Endothelial cell of umbilical vein (primary cell): ENCODE measurements at regions not wholly inside any gene's neighbourhood (a gene's known extent, or its start where the extent isn't known, plus 50 kb on each side); places are given as distances from the start of the nearest gene placed in this dataset.

Experiments
- BruUV-seq: library from RNA; stranded (reverse); fragments of 400-500 nt; replicated peaks from 2 replicates; lab custom pipeline; 2021; lab: Mats Ljungman, UMichigan
- CTCF ChIA-PET: fragments of 300-600, 350-600 bp; sonication (Branson Sonifier 250); formaldehyde crosslinking; loops from one replicate; lab custom pipeline; 2021; ENCODE audit warnings: antibody characterized with exemption, inconsistent platforms; lab: Charles Lee
- POLR2A ChIA-PET: fragments of 300-600, 350-600 bp; sonication (Branson Sonifier 250); formaldehyde crosslinking; loops from one replicate; lab custom pipeline; 2021; ENCODE audit warnings: antibody characterized with exemption, inconsistent platforms; lab: Charles Lee
- DNase-seq: peaks from one replicate; pipeline ENCODE4 v3.0.0-alpha.2; 2011; ENCODE audit warnings: low read depth, low spot score
- FAIRE-seq: peaks from 2 replicates; lab custom pipeline; 2011; peaks lifted over from hg19 to GRCh38; lab: Jason Lieb, UNC
- H2AFZ ChIP-seq: 2 replicates; pipeline ENCODE4 v1.6.0; 2012; ENCODE audit warnings: low read depth, low read length, control low read depth, inconsistent platforms
- H3K27ac ChIP-seq: 2 replicates; pipeline ENCODE4 v1.5.1; 2011; ENCODE audit warnings: low read depth, mild to moderate bottlenecking, control low read depth, low read length, moderate library complexity; ENCODE audit not compliant: insufficient read depth
- H3K27me3 ChIP-seq, 2 experiments: 2 replicates each; pipeline versions ENCODE4 v1.6.0 to v1.6.1; 2011; ENCODE audit warnings: low read length in 2 of 2, mixed read lengths in 1 of 2; ENCODE audit not compliant: control insufficient read depth in 2 of 2, insufficient read depth in 2 of 2
- H3K36me3 ChIP-seq, 2 experiments: 2 replicates in 1 of 2; 3 replicates in 1 of 2; pipeline ENCODE4 v1.5.1; 2011; ENCODE audit warnings: low read length in 2 of 2, mild to moderate bottlenecking in 1 of 2, moderate library complexity in 1 of 2; ENCODE audit not compliant: control insufficient read depth in 2 of 2, insufficient read depth in 2 of 2; ENCODE audit errors: extremely low read depth in 1 of 2
- H3K4me1 ChIP-seq: 3 replicates; pipeline ENCODE4 v1.5.1; 2011; ENCODE audit warnings: mild to moderate bottlenecking, low read length; ENCODE audit not compliant: control insufficient read depth, insufficient read depth; ENCODE audit errors: extremely low read depth
- H3K4me2 ChIP-seq: 2 replicates; pipeline ENCODE4 v1.6.1; 2011; ENCODE audit warnings: low read length, control low read depth, mixed read lengths; ENCODE audit not compliant: insufficient read depth
- H3K4me3 ChIP-seq, 3 experiments: fragments of 200-600 bp in 1 of 3; sonication (generic), shearing (Covaris generic) in 1 of 3; replicated peaks in 1 of 3; 2 replicates each; pipeline ENCODE4 v1.5.1; 2011 to 2016; ENCODE audit warnings: control low read depth in 3 of 3, low read length in 3 of 3, mild to moderate bottlenecking in 2 of 3, inconsistent platforms in 1 of 3, low read depth in 1 of 3, moderate library complexity in 1 of 3; ENCODE audit not compliant: insufficient read depth in 1 of 3
- H3K79me2 ChIP-seq: 2 replicates; pipeline ENCODE4 v1.6.0; 2012; ENCODE audit warnings: low read length, inconsistent platforms; ENCODE audit not compliant: control insufficient read depth, insufficient read depth
- H3K9ac ChIP-seq: replicated peaks from 2 replicates; pipeline ENCODE3; 2011; ENCODE audit warnings: low read length, control low read depth; ENCODE audit not compliant: insufficient read depth; ENCODE audit errors: extremely low read depth
- H3K9me1 ChIP-seq: replicated peaks from 3 replicates; pipeline ENCODE4 v1.6.0; 2011; ENCODE audit warnings: mild to moderate bottlenecking, low read length; ENCODE audit not compliant: control insufficient read depth, insufficient read depth; ENCODE audit errors: extremely low read depth
- H3K9me3 ChIP-seq: replicated peaks from 2 replicates; pipeline ENCODE4 v1.5.1; 2012; ENCODE audit warnings: low read length, inconsistent platforms; ENCODE audit not compliant: control insufficient read depth, insufficient read depth
- H4K20me1 ChIP-seq: replicated peaks from 2 replicates; pipeline ENCODE3; 2011; ENCODE audit warnings: mild to moderate bottlenecking, low read length; ENCODE audit not compliant: control insufficient read depth, insufficient read depth; ENCODE audit errors: extremely low read depth
- EZH2 ChIP-seq: IDR thresholded peaks from 2 replicates; pipeline ENCODE4 v1.6.1; 2012; ENCODE audit warnings: borderline replicate concordance, low read depth, mild to moderate bottlenecking, moderate library complexity, low read length, inconsistent platforms; ENCODE audit not compliant: severe bottlenecking
- GATA2 ChIP-seq: IDR thresholded peaks from 2 replicates; pipeline ENCODE4 v1.7.0; 2011; ENCODE audit warnings: low read depth, mild to moderate bottlenecking, moderate library complexity, mixed read lengths, low read length; ENCODE audit not compliant: insufficient read length, insufficient read depth
- dilution Hi-C: fragments of 300-500 bp; cut with MboI; formaldehyde crosslinking; loops from one replicate; pipeline ENCODE4 v1.15.0; 2019; ENCODE audit warnings: low sequenced_read_pairs; ENCODE audit not compliant: extremely low pct_ligation_motif_present
- intact Hi-C: fragments of 100-400 bp; cut with micrococcal nuclease; formaldehyde crosslinking; loops from one replicate; pipeline ENCODE4 v1.10.0; 2022
- TF ChIP-seq, protein P1 (sequence below), 2 donors: IDR thresholded peaks; 1 replicate in 1 of 2; 2 replicates in 1 of 2; pipeline ENCODE4 v1.5.1; 2011; ENCODE audit warnings: low read length in 2 of 2, mild to moderate bottlenecking in 2 of 2, moderate library complexity in 2 of 2, control low read depth in 1 of 2, inconsistent platforms in 1 of 2, low read depth in 1 of 2; ENCODE audit not compliant: insufficient read depth in 1 of 2; ENCODE audit errors: extremely low read depth in 1 of 2
- TF ChIP-seq, protein P2 (sequence below): IDR thresholded peaks from 2 replicates; pipeline ENCODE4 v1.6.1; 2011; ENCODE audit not compliant: insufficient read depth, insufficient read length

DNA sequence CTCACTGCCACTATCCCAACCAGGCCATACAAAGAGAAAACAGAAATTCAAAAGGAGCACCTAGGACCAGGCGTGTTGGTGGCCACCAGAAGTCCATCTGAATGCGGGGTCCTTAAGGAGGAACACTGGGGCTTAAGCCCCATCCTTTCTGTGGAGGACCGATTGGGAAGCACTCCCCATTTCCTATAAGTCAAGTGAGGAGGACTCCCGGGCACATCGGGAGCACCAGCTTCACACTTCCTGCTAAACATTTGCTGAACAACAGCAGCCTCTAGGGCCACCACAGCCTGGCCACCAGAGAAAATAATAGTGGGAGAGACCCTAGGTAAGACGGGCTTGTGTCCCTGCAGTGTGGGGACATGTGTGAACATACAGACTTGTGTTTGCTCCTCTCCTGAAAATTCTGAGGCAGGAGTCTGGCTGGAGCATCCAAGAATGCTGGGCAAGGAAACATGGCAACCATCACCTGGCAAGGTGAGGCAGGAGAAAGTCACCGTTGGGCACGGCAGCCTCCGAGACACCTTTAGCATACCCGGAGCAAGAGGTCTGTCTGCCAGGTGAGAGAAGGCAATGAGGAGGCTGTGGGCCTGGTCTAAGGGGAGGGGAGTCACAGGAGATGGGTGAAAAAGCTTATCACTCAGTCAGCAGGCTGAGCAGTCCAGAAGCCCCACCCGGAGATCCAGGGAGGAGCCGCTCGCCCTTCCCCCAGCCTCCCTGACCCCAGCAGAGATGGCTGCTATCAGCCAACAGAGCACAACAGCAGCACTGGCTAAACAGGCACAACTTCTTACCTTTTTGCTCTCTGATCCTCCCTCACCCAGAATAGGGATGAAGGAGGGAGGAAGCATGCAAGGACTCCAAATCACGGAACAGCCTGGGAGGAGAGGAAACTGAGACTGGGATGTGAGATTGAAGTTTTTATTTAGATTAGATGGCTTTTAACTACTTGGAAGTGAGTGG is 282.3 kb downstream of the EIPR1 start:
- no peaks in the 10 kb centered on the region for H3K36me3 ChIP-seq
- no peaks in the 10 kb centered on the region for H3K27me3 ChIP-seq
- no peak overlapping the region for H3K27ac ChIP-seq
- H3K4me3 ChIP-seq: no peak overlapping the region
- H4K20me1 ChIP-seq: no peaks in the 10 kb centered on the region
- H3K9me1 ChIP-seq: no peaks in the 10 kb centered on the region
- H3K4me1 ChIP-seq: no peaks in the 10 kb centered on the region
- intact Hi-C loops: no loop called here
- no peak for FAIRE-seq
- dilution Hi-C loops: no loop called here
- no peak overlapping the region for H3K9ac ChIP-seq
- DNase-seq: no peak
- ChIA-PET POLR2A (no interaction called here), CTCF (no interaction called here)
- BruUV-seq: no TSS peak
- H3K79me2 ChIP-seq: no peaks in the 10 kb centered on the region
- TF ChIP-seq GATA2: no peak
- no peak for TF ChIP-seq EZH2
- TF ChIP-seq, protein P1, sequence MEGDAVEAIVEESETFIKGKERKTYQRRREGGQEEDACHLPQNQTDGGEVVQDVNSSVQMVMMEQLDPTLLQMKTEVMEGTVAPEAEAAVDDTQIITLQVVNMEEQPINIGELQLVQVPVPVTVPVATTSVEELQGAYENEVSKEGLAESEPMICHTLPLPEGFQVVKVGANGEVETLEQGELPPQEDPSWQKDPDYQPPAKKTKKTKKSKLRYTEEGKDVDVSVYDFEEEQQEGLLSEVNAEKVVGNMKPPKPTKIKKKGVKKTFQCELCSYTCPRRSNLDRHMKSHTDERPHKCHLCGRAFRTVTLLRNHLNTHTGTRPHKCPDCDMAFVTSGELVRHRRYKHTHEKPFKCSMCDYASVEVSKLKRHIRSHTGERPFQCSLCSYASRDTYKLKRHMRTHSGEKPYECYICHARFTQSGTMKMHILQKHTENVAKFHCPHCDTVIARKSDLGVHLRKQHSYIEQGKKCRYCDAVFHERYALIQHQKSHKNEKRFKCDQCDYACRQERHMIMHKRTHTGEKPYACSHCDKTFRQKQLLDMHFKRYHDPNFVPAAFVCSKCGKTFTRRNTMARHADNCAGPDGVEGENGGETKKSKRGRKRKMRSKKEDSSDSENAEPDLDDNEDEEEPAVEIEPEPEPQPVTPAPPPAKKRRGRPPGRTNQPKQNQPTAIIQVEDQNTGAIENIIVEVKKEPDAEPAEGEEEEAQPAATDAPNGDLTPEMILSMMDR (IDR thresholded peaks at IDR 0.05; ENCODE audit: extremely low read depth in 1 of 2, insufficient read depth in 1 of 2, low read depth in 1 of 2, low read length in 2 of 2): no peak
- TF ChIP-seq, protein P2, sequence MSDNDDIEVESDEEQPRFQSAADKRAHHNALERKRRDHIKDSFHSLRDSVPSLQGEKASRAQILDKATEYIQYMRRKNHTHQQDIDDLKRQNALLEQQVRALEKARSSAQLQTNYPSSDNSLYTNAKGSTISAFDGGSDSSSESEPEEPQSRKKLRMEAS: no peak
- H3K4me2 ChIP-seq: no peak overlapping the region
- no peaks in the 10 kb centered on the region for H3K9me3 ChIP-seq
- no peak overlapping the region for H2AFZ ChIP-seq
